GM19395 (cell line): ENCODE measurements at regions not wholly inside any gene's neighbourhood (a gene's known extent, or its start where the extent isn't known, plus 50 kb on each side); places are given as distances from the start of the nearest gene placed in this dataset.

Source experiments
- ATAC-seq: cut with Tn5 transposase; IDR thresholded peaks from one replicate; pipeline ENCODE4 v1.9.1; 2021; ENCODE audit warnings: mild to moderate bottlenecking, moderate library complexity; ENCODE audit not compliant: unreplicated experiment

GRCh38 chr1:218135371-218135770 lies 149.7 kb upstream of the RRP15 start:
- ATAC-seq = no peak

GRCh38 chr1:218139761-218140160 lies 145.3 kb upstream of the RRP15 start:
- no peak for ATAC-seq

- no peak for ATAC-seq
These were observed 128.5 kb upstream of the RRP15 start for GRCh38 chr1:218156595-218156994.

GRCh38 chr1:218163371-218163770 lies 121.7 kb upstream of the RRP15 start:
- no peak for ATAC-seq

GRCh38 chr1:218164111-218164929 lies 120.8 kb upstream of the RRP15 start:
- peak; percentile 66 for ATAC-seq

- ATAC-seq = peak; percentile 52
These were observed 120.0 kb upstream of the RRP15 start for GRCh38 chr1:218164930-218165700.

GRCh38 chr1:218165701-218166114 lies 119.4 kb upstream of the RRP15 start:
- no peak for ATAC-seq

GRCh38 chr1:218166268-218166945 lies 118.7 kb upstream of the RRP15 start:
- no peak for ATAC-seq

- peak; percentile 70 for ATAC-seq
These were observed 113.7 kb upstream of the RRP15 start for GRCh38 chr1:218171302-218171893.

- no peak for ATAC-seq
These were observed 102.6 kb upstream of the RRP15 start for GRCh38 chr1:218182455-218182854.

- ATAC-seq = no peak
These were observed 84.1 kb upstream of the RRP15 start for GRCh38 chr1:218200979-218201378.

GRCh38 chr1:218201601-218202000 lies 83.5 kb upstream of the RRP15 start:
- ATAC-seq = no peak

GRCh38 chr1:218205721-218206120 lies 79.4 kb upstream of the RRP15 start:
- no peak for ATAC-seq

- ATAC-seq = no peak
These were observed 77.9 kb upstream of the RRP15 start for GRCh38 chr1:218207194-218207593.

- no peak for ATAC-seq
These were observed 75.7 kb upstream of the RRP15 start for GRCh38 chr1:218209351-218209861.

- no peak for ATAC-seq
These were observed 73.9 kb upstream of the RRP15 start for GRCh38 chr1:218211241-218211640.

- peak; percentile 72 for ATAC-seq
These were observed 68.1 kb upstream of the RRP15 start for GRCh38 chr1:218217040-218217439.

GRCh38 chr1:218219460-218219859 lies 65.6 kb upstream of the RRP15 start:
- ATAC-seq = no peak

- ATAC-seq = no peak
These were observed 61.0 kb upstream of the RRP15 start for GRCh38 chr1:218224101-218224500.

- no peak for ATAC-seq
These were observed 59.1 kb upstream of the RRP15 start for GRCh38 chr1:218226005-218226404.
